ENCODE measurements at regions not wholly inside any gene's neighbourhood (a gene's known extent, or its start where the extent isn't known, plus 50 kb on each side); places are given as distances from the start of the nearest gene placed in this dataset.
"Not testable (repeated sequence)": the region's sequence is repeated elsewhere in the genome, so short reads cannot be mapped to it uniquely, and the experiment has no call there.

GRCh38 chr2:156779416-156780120 lies 343.4 kb downstream of the GPD2 start:
- H3K79me2 ChIP-seq (ENCODE audit: control insufficient read depth, insufficient read depth, low read length) = no peaks in the 10 kb centered on the region
- H3K4me1 ChIP-seq (ENCODE audit: control insufficient read depth, extremely low read depth, insufficient read depth, low read length) = no peaks in the 10 kb centered on the region
- CTCF ChIA-PET = no interaction called here
- H3K9ac ChIP-seq (replicated peaks; ENCODE audit: extremely low read depth, insufficient read depth, low read length) = no peak overlapping the region
- BruUV-seq (replicated peaks) = no TSS peak
- no peaks in the 10 kb centered on the region for H3K9me1 ChIP-seq (replicated peaks; ENCODE audit: control insufficient read depth, extremely low read depth, insufficient read depth, low read length)
- no peaks in the 10 kb centered on the region for H3K9me3 ChIP-seq (replicated peaks; ENCODE audit: control insufficient read depth, insufficient read depth, low read length)
- TF ChIP-seq EZH2 (IDR thresholded peaks at IDR 0.05; ENCODE audit: borderline replicate concordance, low read depth, low read length, severe bottlenecking) (no peak), MYC (IDR thresholded peaks at IDR 0.05; ENCODE audit: low read depth, low read length) (no peak), JUN (IDR thresholded peaks at IDR 0.05; ENCODE audit: borderline replicate concordance, insufficient read depth, insufficient read length, low read depth) (no peak), POLR2AphosphoS5 (IDR thresholded peaks at IDR 0.05; ENCODE audit: insufficient read depth, low read depth, low read length) (no peak), FOS (IDR thresholded peaks at IDR 0.05; ENCODE audit: borderline replicate concordance, insufficient read depth, low read length) (no peak), POLR2A (IDR thresholded peaks at IDR 0.05; ENCODE audit: low read depth, low read length) (no peak), GATA2 (IDR thresholded peaks at IDR 0.05; ENCODE audit: insufficient read depth, insufficient read length, low read depth, low read length) (no peak)
- TF ChIP-seq, protein P1, sequence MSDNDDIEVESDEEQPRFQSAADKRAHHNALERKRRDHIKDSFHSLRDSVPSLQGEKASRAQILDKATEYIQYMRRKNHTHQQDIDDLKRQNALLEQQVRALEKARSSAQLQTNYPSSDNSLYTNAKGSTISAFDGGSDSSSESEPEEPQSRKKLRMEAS (IDR thresholded peaks at IDR 0.05; ENCODE audit: insufficient read depth, insufficient read length) = no peak
- TF ChIP-seq, protein P2, sequence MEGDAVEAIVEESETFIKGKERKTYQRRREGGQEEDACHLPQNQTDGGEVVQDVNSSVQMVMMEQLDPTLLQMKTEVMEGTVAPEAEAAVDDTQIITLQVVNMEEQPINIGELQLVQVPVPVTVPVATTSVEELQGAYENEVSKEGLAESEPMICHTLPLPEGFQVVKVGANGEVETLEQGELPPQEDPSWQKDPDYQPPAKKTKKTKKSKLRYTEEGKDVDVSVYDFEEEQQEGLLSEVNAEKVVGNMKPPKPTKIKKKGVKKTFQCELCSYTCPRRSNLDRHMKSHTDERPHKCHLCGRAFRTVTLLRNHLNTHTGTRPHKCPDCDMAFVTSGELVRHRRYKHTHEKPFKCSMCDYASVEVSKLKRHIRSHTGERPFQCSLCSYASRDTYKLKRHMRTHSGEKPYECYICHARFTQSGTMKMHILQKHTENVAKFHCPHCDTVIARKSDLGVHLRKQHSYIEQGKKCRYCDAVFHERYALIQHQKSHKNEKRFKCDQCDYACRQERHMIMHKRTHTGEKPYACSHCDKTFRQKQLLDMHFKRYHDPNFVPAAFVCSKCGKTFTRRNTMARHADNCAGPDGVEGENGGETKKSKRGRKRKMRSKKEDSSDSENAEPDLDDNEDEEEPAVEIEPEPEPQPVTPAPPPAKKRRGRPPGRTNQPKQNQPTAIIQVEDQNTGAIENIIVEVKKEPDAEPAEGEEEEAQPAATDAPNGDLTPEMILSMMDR (IDR thresholded peaks at IDR 0.05; ENCODE audit: extremely low read depth in 1 of 2, insufficient read depth in 1 of 2, low read depth in 1 of 2, low read length in 2 of 2) = no peak
- intact Hi-C loops (cut with micrococcal nuclease) = no loop called here
- FAIRE-seq (no peak), DNase-seq (ENCODE audit: low read depth, low spot score) (no peak)
- no peak overlapping the region for H3K27ac ChIP-seq (ENCODE audit: insufficient read depth, low read depth, low read length)
- H3K4me3 ChIP-seq (replicated peaks in 1 of 3; ENCODE audit: insufficient read depth in 1 of 3, low read depth in 1 of 3, low read length in 3 of 3) = no peak overlapping the region
- H3K27me3 ChIP-seq (ENCODE audit: control insufficient read depth in 2 of 2, insufficient read depth in 2 of 2, low read length in 2 of 2) = no peaks in the 10 kb centered on the region
- H3K36me3 ChIP-seq (ENCODE audit: control insufficient read depth in 2 of 2, extremely low read depth in 1 of 2, insufficient read depth in 2 of 2, low read length in 2 of 2) = no peaks in the 10 kb centered on the region
- POLR2A ChIA-PET = no interaction called here
- H3K4me2 ChIP-seq (ENCODE audit: insufficient read depth, low read length) = no peak overlapping the region
- H2AFZ ChIP-seq (ENCODE audit: low read depth, low read length) = no peak overlapping the region
- no peaks in the 10 kb centered on the region for H4K20me1 ChIP-seq (replicated peaks; ENCODE audit: control insufficient read depth, extremely low read depth, insufficient read depth, low read length)
- dilution Hi-C loops (cut with MboI; ENCODE audit: extremely low pct_ligation_motif_present, low sequenced_read_pairs) = no loop called here

- H3K4me2 ChIP-seq (ENCODE audit: insufficient read depth, low read length); H3K79me2 ChIP-seq (ENCODE audit: control insufficient read depth, insufficient read depth, low read length); dilution Hi-C loops (cut with MboI; ENCODE audit: extremely low pct_ligation_motif_present, low sequenced_read_pairs); H3K9me1 ChIP-seq (replicated peaks; ENCODE audit: control insufficient read depth, extremely low read depth, insufficient read depth, low read length); intact Hi-C loops (cut with micrococcal nuclease); FAIRE-seq; H3K27ac ChIP-seq (ENCODE audit: insufficient read depth, low read depth, low read length); H3K9ac ChIP-seq (replicated peaks; ENCODE audit: extremely low read depth, insufficient read depth, low read length); CTCF ChIA-PET; H3K9me3 ChIP-seq (replicated peaks; ENCODE audit: control insufficient read depth, insufficient read depth, low read length); H3K4me1 ChIP-seq (ENCODE audit: control insufficient read depth, extremely low read depth, insufficient read depth, low read length); BruUV-seq (replicated peaks); H4K20me1 ChIP-seq (replicated peaks; ENCODE audit: control insufficient read depth, extremely low read depth, insufficient read depth, low read length); H3K27me3 ChIP-seq (ENCODE audit: control insufficient read depth in 2 of 2, insufficient read depth in 2 of 2, low read length in 2 of 2); POLR2A ChIA-PET; H2AFZ ChIP-seq (ENCODE audit: low read depth, low read length); H3K36me3 ChIP-seq (ENCODE audit: control insufficient read depth in 2 of 2, extremely low read depth in 1 of 2, insufficient read depth in 2 of 2, low read length in 2 of 2); H3K4me3 ChIP-seq (replicated peaks in 1 of 3; ENCODE audit: insufficient read depth in 1 of 3, low read depth in 1 of 3, low read length in 3 of 3); DNase-seq (ENCODE audit: low read depth, low spot score): not testable (repeated sequence)
Observed at GRCh38 chr2:156781677-156782076, 345.5 kb downstream of the GPD2 start.

Data from endothelial cell of umbilical vein (primary cell).